ENCODE measurements at regions not wholly inside any gene's neighbourhood (a gene's known extent, or its start where the extent isn't known, plus 50 kb on each side); places are given as distances from the start of the nearest gene placed in this dataset.

- ChIA-PET CTCF (no interaction called here), POLR2A (no interaction called here)
- TF ChIP-seq MAX (CRISPR knock-in tag; IDR thresholded peaks at IDR 0.05) (no peak), RELA (CRISPR knock-in tag; IDR thresholded peaks at IDR 0.05; ENCODE audit: borderline replicate concordance) (no peak), FOXJ3 (CRISPR knock-in tag; IDR thresholded peaks at IDR 0.05; ENCODE audit: borderline replicate concordance) (no peak), ATF1 (CRISPR knock-in tag; IDR thresholded peaks at IDR 0.05) (no peak), TEAD1 (CRISPR knock-in tag; IDR thresholded peaks at IDR 0.05) (no peak), ZNF425 (CRISPR knock-in tag; conservative IDR thresholded peaks at IDR 0.05) (no peak), SP1 (CRISPR knock-in tag; conservative IDR thresholded peaks at IDR 0.05) (no peak)
- Mint-ChIP-seq H3K27ac (no peak overlapping the region), H3K36me3 (no peaks in the 10 kb centered on the region), H3K4me3 (no peak overlapping the region), H3K9me3 (no peaks in the 10 kb centered on the region), H3K27me3 (ENCODE audit: low read depth) (peaks cover 3% of the 10 kb centered on the region; the same call in 1 of the 2 replicates), H3K4me1 (peaks cover 71% of the 10 kb centered on the region)
- ATAC-seq (no peak), DNase-seq (ENCODE audit: low spot score) (no peak)
Observed at GRCh38 chr16:9650284-9650683, 531.9 kb downstream of the GRIN2A start.

DNA sequence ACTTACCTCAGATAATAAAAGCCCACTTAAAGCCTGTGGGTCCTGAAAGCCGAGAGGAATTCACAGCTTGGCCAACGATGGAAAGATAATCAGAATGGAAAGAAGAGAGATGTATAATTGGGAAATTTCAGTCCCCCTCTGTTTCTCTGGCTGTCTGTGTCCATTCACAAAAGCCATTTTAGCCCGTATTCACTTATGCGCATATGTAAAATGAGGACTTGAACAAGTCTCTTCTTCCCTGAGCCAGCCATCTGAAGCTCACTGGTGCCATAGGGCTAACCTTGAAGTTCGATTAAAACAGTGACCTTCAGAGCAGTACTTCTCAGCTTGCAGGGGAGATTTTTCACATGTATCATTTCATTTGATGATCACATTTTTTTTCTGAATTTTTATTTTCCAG, 527.2 kb downstream of the GRIN2A start:
- peaks cover 3% of the 10 kb centered on the region; the same call in 1 of the 2 replicates for H3K27me3 Mint-ChIP-seq (ENCODE audit: low read depth)
- H3K4me3 Mint-ChIP-seq = no peak overlapping the region
- DNase-seq (ENCODE audit: low spot score) = no peak
- TF ChIP-seq, protein P1, sequence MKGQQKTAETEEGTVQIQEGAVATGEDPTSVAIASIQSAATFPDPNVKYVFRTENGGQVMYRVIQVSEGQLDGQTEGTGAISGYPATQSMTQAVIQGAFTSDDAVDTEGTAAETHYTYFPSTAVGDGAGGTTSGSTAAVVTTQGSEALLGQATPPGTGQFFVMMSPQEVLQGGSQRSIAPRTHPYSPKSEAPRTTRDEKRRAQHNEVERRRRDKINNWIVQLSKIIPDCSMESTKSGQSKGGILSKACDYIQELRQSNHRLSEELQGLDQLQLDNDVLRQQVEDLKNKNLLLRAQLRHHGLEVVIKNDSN (CRISPR knock-in tag; IDR thresholded peaks at IDR 0.05) = no peak
- TF ChIP-seq, protein P2, sequence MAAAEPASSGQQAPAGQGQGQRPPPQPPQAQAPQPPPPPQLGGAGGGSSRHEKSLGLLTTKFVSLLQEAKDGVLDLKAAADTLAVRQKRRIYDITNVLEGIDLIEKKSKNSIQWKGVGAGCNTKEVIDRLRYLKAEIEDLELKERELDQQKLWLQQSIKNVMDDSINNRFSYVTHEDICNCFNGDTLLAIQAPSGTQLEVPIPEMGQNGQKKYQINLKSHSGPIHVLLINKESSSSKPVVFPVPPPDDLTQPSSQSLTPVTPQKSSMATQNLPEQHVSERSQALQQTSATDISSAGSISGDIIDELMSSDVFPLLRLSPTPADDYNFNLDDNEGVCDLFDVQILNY (CRISPR knock-in tag; IDR thresholded peaks at IDR 0.05) = no peak
- TF ChIP-seq NR2C2 (CRISPR knock-in tag; IDR thresholded peaks at IDR 0.05) (no peak), E2F1 (CRISPR knock-in tag; IDR thresholded peaks at IDR 0.05) (no peak), ZNF138 (CRISPR knock-in tag; conservative IDR thresholded peaks at IDR 0.05) (no peak), CTCF (IDR thresholded peaks at IDR 0.05) (no peak), ZNF423 (CRISPR knock-in tag; IDR thresholded peaks at IDR 0.05) (no peak), GABPB1 (CRISPR knock-in tag; IDR thresholded peaks at IDR 0.05) (no peak)
- TF ChIP-seq, protein P3, sequence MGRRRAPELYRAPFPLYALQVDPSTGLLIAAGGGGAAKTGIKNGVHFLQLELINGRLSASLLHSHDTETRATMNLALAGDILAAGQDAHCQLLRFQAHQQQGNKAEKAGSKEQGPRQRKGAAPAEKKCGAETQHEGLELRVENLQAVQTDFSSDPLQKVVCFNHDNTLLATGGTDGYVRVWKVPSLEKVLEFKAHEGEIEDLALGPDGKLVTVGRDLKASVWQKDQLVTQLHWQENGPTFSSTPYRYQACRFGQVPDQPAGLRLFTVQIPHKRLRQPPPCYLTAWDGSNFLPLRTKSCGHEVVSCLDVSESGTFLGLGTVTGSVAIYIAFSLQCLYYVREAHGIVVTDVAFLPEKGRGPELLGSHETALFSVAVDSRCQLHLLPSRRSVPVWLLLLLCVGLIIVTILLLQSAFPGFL (CRISPR knock-in tag; IDR thresholded peaks at IDR 0.05; ENCODE audit: borderline replicate concordance) = no peak
- peaks cover 47% of the 10 kb centered on the region for H3K4me1 Mint-ChIP-seq
- ChIA-PET POLR2A (no interaction called here), CTCF (interaction anchor here (0.9 to 2.3 kb wide), 3 partner anchors 15 to 526 kb away, joined by 3 to 7 read pairs (median 3); no protein-coding TSS in a partner anchor)
- no peaks in the 10 kb centered on the region; the same call in 1 of the 2 replicates for H3K9me3 Mint-ChIP-seq
- H3K36me3 Mint-ChIP-seq = no peaks in the 10 kb centered on the region
- ATAC-seq = no peak
- H3K27ac Mint-ChIP-seq = no peak overlapping the region

Data from WTC11 (cell line).